Keratinocyte (primary cell): ENCODE measurements at regions not wholly inside any gene's neighbourhood (a gene's known extent, or its start where the extent isn't known, plus 50 kb on each side); places are given as distances from the start of the nearest gene placed in this dataset.

Experiments
- DNase-seq: peaks from one replicate; pipeline ENCODE4 v3.0.0-alpha.2; 2011; ENCODE audit warnings: low read depth, missing footprints, low spot score
- FAIRE-seq: peaks from 2 replicates; lab custom pipeline; 2011; peaks lifted over from hg19 to GRCh38; lab: Jason Lieb, UNC
- H2AFZ ChIP-seq: 2 replicates; pipeline ENCODE4 v1.6.0; 2012; ENCODE audit warnings: low read length, control low read depth, inconsistent platforms; ENCODE audit not compliant: control insufficient read depth
- H3K27ac ChIP-seq: 2 replicates; pipeline ENCODE4 v1.5.1; 2011; ENCODE audit warnings: low read length; ENCODE audit not compliant: control insufficient read depth, insufficient read depth
- H3K27me3 ChIP-seq: 3 replicates; pipeline ENCODE4 v1.6.0; 2011; ENCODE audit warnings: low read length; ENCODE audit not compliant: control insufficient read depth, insufficient read depth; ENCODE audit errors: extremely low read depth
- H3K36me3 ChIP-seq, 2 experiments: 2 replicates in 1 of 2; 3 replicates in 1 of 2; pipeline ENCODE4 v1.5.1; 2011; ENCODE audit warnings: low read length in 2 of 2, mild to moderate bottlenecking in 1 of 2; ENCODE audit not compliant: control insufficient read depth in 2 of 2, insufficient read depth in 2 of 2; ENCODE audit errors: extremely low read depth in 1 of 2
- H3K4me1 ChIP-seq: 3 replicates; pipeline ENCODE4 v1.5.1; 2011; ENCODE audit warnings: low read length; ENCODE audit not compliant: control insufficient read depth, insufficient read depth; ENCODE audit errors: extremely low read depth
- H3K4me2 ChIP-seq: 3 replicates; pipeline ENCODE4 v1.6.0; 2011; ENCODE audit warnings: low read depth, low read length; ENCODE audit not compliant: control insufficient read depth, insufficient read depth; ENCODE audit errors: extremely low read depth
- H3K4me3 ChIP-seq, 3 experiments: fragments of 200-600 bp in 1 of 3; sonication (generic) in 1 of 3; 2 replicates in 2 of 3; 3 replicates in 1 of 3; pipeline ENCODE4 v1.5.1; 2011 to 2016; ENCODE audit warnings: low read length in 3 of 3, mild to moderate bottlenecking in 3 of 3, control low read depth in 2 of 3, inconsistent platforms in 1 of 3, low read depth in 1 of 3, mixed read lengths in 1 of 3, mixed run types in 1 of 3, moderate library complexity in 1 of 3; ENCODE audit not compliant: control insufficient read depth in 2 of 3, insufficient read depth in 2 of 3; ENCODE audit errors: extremely low read depth in 1 of 3
- H3K79me2 ChIP-seq: 2 replicates; pipeline ENCODE4 v1.6.0; 2012; ENCODE audit warnings: low read length; ENCODE audit not compliant: control insufficient read depth, insufficient read depth
- H3K9ac ChIP-seq: 3 replicates; pipeline ENCODE4 v1.6.0; 2011; ENCODE audit warnings: low read length; ENCODE audit not compliant: control insufficient read depth, insufficient read depth; ENCODE audit errors: extremely low read depth
- H3K9me1 ChIP-seq: 3 replicates; pipeline ENCODE4 v1.6.0; 2011; ENCODE audit warnings: low read length; ENCODE audit not compliant: control insufficient read depth, insufficient read depth; ENCODE audit errors: extremely low read depth
- H3K9me3 ChIP-seq: 2 replicates; pipeline ENCODE4 v1.5.1; 2012; ENCODE audit warnings: low read depth, low read length; ENCODE audit not compliant: control insufficient read depth
- H4K20me1 ChIP-seq: 3 replicates; pipeline ENCODE4 v1.6.0; 2011; ENCODE audit warnings: low read length; ENCODE audit not compliant: control insufficient read depth, insufficient read depth; ENCODE audit errors: extremely low read depth
- EZH2 ChIP-seq: IDR thresholded peaks from one replicate; pipeline ENCODE4 v1.6.1; 2012; ENCODE audit warnings: inconsistent platforms, mild to moderate bottlenecking, low read length, moderate library complexity
- dilution Hi-C: fragments of 300-500 bp; cut with MboI; formaldehyde crosslinking; loops from one replicate; pipeline ENCODE4 v1.7.0; 2020; ENCODE audit warnings: low sequenced_read_pairs; ENCODE audit not compliant: extremely low pct_ligation_motif_present
- TF ChIP-seq, protein P1 (sequence below), 3 experiments: IDR thresholded peaks in 1 of 3; conservative IDR thresholded peaks in 1 of 3; optimal IDR thresholded peaks in 1 of 3; 2 replicates in 2 of 3; 3 replicates in 1 of 3; pipeline versions ENCODE3 to v1.5.1; 2011; ENCODE audit warnings: low read length in 3 of 3, mild to moderate bottlenecking in 3 of 3, moderate library complexity in 2 of 3, control low read depth in 1 of 3, inconsistent platforms in 1 of 3; ENCODE audit not compliant: insufficient read depth in 2 of 3; ENCODE audit errors: extremely low read depth in 1 of 3

DNA sequence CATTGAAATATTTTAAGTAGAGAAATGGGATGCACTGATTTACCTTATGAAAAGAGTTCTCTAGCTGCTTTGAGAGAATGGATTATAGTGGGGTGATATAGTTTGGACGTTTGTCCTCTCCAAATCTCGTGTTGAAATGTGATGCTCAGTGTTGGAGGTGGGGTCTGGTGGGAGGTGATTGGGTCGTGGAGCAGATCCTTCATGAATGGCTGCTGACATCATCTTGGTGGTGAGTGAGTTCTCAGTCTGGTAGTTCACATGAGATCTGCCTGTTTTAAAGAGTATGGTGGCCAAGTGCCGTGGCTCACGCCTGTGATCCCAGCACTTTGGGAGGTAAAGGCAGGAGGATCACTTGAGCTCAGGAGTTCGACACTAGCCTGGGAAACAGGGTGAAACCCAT lies 58.7 kb upstream of the SH3RF3 start:
- peak; percentile 29 for FAIRE-seq
- DNase-seq, result no peak
- H2AFZ ChIP-seq, result no peak overlapping the region

GRCh38 chr2:109069331-109070194 lies 59.4 kb upstream of the SH3RF3 start:
- TF ChIP-seq, protein P1, sequence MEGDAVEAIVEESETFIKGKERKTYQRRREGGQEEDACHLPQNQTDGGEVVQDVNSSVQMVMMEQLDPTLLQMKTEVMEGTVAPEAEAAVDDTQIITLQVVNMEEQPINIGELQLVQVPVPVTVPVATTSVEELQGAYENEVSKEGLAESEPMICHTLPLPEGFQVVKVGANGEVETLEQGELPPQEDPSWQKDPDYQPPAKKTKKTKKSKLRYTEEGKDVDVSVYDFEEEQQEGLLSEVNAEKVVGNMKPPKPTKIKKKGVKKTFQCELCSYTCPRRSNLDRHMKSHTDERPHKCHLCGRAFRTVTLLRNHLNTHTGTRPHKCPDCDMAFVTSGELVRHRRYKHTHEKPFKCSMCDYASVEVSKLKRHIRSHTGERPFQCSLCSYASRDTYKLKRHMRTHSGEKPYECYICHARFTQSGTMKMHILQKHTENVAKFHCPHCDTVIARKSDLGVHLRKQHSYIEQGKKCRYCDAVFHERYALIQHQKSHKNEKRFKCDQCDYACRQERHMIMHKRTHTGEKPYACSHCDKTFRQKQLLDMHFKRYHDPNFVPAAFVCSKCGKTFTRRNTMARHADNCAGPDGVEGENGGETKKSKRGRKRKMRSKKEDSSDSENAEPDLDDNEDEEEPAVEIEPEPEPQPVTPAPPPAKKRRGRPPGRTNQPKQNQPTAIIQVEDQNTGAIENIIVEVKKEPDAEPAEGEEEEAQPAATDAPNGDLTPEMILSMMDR (optimal IDR thresholded peaks at IDR 0.05 in 1 of 3, IDR thresholded peaks at IDR 0.05 in 1 of 3, conservative IDR thresholded peaks at IDR 0.05 in 1 of 3; ENCODE audit: extremely low read depth in 1 of 3, insufficient read depth in 2 of 3, low read length in 3 of 3), result no peak
- no peak for TF ChIP-seq EZH2
- H3K9me1 ChIP-seq, result no peaks in the 10 kb centered on the region
- H3K9ac ChIP-seq, result no peak overlapping the region
- H3K4me3 ChIP-seq, result no peak overlapping the region
- H3K9me3 ChIP-seq, result no peaks in the 10 kb centered on the region
- H3K27me3 ChIP-seq, result no peaks in the 10 kb centered on the region
- no peaks in the 10 kb centered on the region for H3K36me3 ChIP-seq
- FAIRE-seq (peak; percentile 81), DNase-seq (no peak)
- H2AFZ ChIP-seq, result peak overlapping the region; percentile 66
- no peak overlapping the region for H3K4me2 ChIP-seq
- no peak overlapping the region for H3K27ac ChIP-seq
- H3K79me2 ChIP-seq, result no peaks in the 10 kb centered on the region
- peaks cover 8% of the 10 kb centered on the region for H3K4me1 ChIP-seq
- no peaks in the 10 kb centered on the region for H4K20me1 ChIP-seq
- dilution Hi-C loops, result no loop called here

More for the DNA sequence above, 58.7 kb upstream of the SH3RF3 start:
- TF ChIP-seq, protein P1 (optimal IDR thresholded peaks at IDR 0.05 in 1 of 3, IDR thresholded peaks at IDR 0.05 in 1 of 3, conservative IDR thresholded peaks at IDR 0.05 in 1 of 3; ENCODE audit: extremely low read depth in 1 of 3, insufficient read depth in 2 of 3, low read length in 3 of 3), result no peak
- no peak for TF ChIP-seq EZH2
- Histone ChIP-seq H3K4me2 (no peak overlapping the region), H3K36me3 (no peaks in the 10 kb centered on the region), H3K4me1 (peaks cover 8% of the 10 kb centered on the region), H3K9me1 (no peaks in the 10 kb centered on the region), H3K9ac (no peak overlapping the region), H3K9me3 (no peaks in the 10 kb centered on the region), H3K27me3 (no peaks in the 10 kb centered on the region), H3K4me3 (no peak overlapping the region), H3K79me2 (no peaks in the 10 kb centered on the region), H3K27ac (no peak overlapping the region), H4K20me1 (no peaks in the 10 kb centered on the region)
- dilution Hi-C loops, result no loop called here
